Germinal center (tissue), 1 donor: ENCODE measurements at regions not wholly inside any gene's neighbourhood (a gene's known extent, or its start where the extent isn't known, plus 50 kb on each side); places are given as distances from the start of the nearest gene placed in this dataset.

Experiments
- DNase-seq: peaks from one replicate; pipeline ENCODE4 v3.0.0; 2012; ENCODE audit warnings: mixed read lengths, low spot score

DNA sequence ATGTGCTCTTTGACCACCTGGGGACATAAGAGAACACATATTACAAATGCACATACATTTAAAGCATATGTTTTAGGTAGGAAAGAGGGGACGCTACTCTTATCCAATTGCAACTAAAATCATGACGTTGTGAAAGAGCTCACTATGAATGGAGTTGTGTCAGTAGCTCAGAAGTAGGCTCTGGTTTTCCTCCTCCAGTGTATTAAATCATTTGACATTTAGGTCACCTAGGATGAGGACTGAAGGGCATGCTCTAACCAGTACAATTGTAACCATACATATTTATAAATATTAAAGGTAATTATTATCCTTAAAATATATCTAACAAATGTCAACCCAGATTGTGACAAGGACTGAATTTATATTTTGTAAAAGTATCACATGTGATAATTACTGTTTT, 389.0 kb downstream of the KLF12 start:
- no peak for DNase-seq

- no peak for DNase-seq
These were observed 391.2 kb downstream of the KLF12 start for GRCh38 chr13:73742982-73743381.

DNA sequence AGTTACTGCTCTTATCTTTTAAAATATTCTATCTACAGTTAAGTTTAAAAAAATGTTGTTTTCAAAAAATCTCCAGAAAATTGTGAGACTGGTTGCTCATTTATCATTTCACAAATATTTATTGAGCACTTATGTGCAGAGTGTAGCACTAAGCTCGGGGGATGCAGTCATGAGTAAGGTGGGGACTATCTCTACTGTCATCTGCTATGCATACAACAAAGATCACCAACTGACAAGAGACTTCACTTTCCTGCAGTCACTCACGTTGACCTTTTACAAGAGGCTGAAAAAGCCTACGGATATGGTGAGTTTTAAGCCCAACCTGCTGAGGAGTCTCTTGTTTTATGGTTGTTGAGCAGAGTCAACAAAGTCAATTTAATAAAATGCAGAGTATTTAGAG, 392.5 kb downstream of the KLF12 start:
- DNase-seq: no peak

- DNase-seq: no peak
These were observed 393.1 kb downstream of the KLF12 start for GRCh38 chr13:73741111-73741510.

DNA sequence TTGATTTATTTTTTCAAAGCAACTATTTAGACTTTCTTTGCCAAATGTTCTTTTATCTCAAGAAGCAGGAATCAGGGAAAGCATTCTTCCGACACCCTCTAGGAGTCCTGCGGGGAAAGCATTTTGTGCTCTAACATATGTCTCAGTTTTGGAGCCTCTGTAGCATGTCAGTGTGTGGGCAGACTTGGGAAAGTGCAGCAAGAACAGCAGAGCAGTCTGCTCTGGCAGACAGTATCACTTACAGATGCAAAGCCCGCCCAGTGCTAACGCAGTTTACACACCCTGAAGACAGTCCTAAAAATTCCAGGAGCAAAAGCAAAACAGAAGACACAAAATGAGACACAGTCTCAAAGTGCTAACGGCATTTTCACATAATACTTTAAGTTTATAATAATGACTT, 393.5 kb downstream of the KLF12 start:
- no peak for DNase-seq

DNA sequence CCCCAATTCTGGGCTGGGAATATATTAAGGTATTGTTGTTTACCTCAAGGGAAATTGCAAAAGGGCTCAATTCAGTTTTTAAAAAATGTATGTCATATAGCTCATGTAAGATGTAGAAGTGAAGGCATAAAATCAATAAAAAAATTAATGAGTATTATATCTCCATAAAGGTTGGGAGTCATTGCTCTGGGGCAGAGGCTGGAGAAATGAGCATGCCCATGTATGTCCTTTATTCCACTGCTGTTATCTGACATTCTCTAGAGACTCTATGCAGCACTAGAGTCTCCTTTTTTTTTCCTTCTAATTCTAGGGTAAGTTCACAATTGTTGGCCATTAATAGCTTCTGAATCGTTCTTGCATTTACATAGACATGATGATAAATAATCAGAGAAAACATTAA, 394.8 kb downstream of the KLF12 start:
- no peak for DNase-seq

DNA sequence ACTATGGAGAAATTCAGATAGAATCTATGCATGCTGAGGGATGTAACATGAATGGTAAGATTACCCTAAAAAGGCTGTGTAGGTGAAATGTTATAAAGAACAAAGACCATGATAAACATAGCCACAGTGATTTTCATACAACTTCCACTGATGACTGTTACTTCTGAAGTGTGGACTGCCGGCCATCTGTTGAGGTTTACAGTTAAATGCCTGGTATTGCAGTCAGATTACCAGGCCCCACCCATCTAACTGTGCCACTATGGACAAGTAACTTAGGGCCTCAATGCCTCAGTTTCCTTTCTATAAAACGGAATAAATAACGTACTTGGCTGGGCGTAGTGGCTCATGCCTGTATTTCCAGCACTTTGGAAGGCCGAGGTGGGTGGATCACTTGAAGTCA, 395.6 kb downstream of the KLF12 start:
- DNase-seq: no peak

DNA sequence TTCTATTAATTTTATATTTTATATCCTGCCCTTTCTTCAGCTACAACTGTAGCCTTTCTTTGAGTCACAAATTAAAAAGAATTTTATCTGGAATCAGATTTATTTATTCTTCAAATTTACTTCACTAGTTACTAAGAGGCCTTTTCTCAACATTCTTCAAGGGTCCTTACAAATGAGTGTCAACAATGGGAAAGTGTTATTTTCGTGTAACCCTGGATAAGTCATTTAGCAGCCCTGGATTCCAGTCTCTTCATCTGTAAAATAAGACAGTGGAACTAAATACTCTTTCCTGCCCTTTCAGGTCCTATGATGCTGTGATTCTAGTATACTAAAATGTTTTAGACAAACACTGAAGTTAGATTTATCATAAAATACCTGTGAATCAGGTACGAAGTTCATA, 397.0 kb downstream of the KLF12 start:
- no peak for DNase-seq

DNA sequence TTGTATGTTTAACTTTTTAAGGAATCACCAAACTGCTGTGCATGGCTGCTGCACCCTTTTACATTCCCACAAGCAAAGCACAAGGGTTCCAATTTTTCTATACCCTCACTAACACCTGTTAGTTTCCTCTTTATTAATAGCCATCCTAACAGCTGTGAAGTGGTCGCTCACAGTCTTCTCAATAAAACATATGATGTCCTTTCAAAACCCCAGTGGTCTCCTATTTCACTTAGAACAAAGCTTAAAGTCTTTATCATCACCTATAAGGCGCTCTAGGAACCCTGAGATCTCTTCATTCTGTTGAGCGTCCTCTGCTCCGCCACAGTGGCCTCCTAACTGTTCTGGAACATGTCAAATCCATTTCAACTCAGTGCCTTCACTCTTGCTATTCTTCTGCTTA, 400.5 kb downstream of the KLF12 start:
- no peak for DNase-seq

DNA sequence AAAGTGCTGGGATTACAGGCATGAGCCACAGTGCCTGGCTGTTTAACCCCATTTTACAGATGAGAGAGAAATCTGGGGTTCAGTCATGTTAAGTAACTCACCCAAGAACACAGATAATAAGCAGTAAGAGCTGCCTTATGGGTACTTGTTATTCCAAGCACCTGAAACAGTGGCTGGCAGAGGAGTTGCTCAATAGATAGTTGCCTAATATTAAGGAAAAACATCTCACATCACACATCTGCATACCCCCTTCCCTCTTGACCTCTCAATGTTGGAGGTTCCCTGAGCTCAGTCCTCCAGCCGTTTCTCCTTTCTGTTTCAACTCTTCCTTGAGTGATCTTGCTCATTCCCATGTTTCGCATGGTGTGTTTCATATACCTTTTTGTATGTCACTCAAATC, 401.9 kb downstream of the KLF12 start:
- DNase-seq: no peak

DNA sequence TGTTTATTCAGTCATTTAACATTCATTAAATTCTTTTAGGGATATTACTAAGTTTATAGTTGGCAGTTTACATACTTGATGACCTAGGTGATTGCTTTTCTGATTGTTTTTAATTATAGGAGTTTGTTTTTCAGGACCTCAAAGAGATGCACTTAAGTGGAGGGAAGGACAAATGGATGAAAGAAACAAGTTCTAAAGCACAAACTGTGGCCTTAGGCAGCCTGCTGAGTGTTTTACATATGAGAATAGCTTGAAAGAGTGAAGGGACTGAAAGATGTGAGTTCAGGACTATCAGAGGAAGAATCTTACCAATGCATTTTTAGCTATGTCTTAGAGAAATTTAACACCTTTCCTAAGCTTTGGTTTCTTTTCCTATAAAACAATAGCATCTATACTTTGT, 402.6 kb downstream of the KLF12 start:
- no peak for DNase-seq

DNA sequence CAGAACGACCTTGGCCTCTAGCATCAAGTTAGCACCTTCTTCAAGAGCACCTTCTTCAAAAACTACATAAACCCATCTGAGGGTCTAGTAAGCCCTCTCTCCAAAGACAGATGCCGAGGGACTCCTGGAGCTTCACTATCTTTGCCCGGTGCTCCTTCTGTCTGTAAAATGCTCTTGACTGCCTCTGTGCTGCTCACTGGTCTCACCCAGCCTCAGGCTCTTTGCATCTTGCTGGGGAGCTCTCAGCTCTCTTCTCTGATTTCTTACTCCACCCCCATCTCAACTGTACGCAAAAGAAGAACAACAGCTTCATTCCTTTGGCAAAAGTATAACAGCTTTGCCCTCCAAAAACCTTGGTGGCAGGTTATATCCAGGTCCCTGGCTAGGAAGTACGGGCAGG, 404.2 kb downstream of the KLF12 start:
- DNase-seq: no peak

- DNase-seq: no peak
These were observed 405.2 kb downstream of the KLF12 start for GRCh38 chr13:73729046-73729445.

- no peak for DNase-seq
These were observed 412.1 kb downstream of the KLF12 start for GRCh38 chr13:73722120-73722519.

GRCh38 chr13:73721571-73721970, 412.6 kb downstream of the KLF12 start:
- no peak for DNase-seq

DNA sequence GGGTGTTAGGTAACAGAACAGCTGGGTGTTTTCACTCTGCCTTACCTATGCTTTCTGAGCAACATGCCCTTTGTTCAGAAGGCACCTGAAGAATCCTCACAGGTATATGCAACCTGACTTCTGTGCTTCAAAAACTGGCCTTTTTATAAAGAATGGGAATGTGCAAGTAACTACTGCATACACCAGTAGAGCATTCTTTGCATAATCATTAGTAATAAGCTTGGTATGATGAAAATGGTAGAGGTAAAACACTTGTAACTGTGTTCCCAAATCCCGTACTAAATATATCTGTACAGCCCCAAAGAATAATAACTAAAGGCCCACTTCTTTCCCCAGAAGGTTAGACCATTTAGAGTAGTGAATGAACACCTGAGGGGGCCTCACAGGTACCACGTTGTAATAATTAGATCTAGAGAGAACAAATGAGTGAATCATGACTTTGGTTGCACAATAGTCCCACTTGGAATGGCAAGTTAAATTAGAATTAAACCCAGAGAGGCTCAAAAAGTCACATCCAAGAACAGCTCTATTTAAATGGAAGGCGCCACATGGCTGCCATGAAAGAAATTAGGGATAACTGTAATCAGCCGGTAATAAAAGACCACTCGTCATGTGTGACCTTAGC, 413.9 kb downstream of the KLF12 start:
- DNase-seq: no peak

DNA sequence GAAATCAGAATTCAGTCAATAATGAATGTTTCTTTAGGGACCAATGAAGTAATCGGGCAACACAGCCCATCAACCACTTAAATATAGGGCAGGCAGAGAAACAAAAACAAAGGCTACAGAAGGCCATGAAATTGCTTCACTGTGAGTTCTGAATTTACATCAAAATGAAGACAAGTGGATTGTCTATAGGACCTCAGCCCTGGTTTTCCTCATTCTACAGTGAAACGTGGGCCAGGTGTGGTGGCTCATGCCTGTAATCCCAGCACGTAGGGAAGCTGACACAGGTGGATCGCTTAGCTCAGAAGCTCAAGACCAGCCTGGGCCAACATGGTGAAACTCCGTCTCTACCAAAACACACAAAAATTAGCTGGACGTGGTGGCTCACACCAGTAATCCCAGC, 416.0 kb downstream of the KLF12 start:
- DNase-seq: no peak

GRCh38 chr13:73717632-73718031, 416.6 kb downstream of the KLF12 start:
- DNase-seq: no peak

DNA sequence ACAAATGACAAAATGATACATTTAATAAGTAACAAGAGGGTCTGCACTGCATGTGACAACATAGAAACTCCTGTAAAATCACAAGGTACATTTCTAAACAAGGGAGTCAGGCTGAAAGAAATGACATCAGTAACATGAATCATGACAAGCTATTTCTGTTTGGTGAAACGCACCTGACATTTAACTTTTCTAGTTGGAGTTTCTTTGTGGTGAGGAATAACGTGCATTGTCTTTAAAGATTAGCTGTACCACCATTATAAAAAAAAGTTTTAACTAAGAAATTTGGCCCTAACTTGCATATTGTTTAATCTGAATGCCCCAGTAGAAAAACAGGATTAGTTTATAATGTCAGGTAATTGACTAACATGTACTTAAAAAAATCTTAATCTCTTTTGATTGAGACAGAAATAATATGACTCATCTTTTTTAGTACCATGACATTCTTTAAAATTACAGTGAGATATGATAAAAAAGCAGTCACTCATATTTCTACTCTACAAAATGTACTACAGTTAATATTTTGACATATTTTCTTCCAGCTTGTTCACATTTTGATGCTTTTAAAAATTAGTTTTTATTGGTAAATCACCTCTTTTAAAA, 418.2 kb downstream of the KLF12 start:
- no peak for DNase-seq

GRCh38 chr13:73715114-73715910, 418.9 kb downstream of the KLF12 start:
- no peak for DNase-seq

DNA sequence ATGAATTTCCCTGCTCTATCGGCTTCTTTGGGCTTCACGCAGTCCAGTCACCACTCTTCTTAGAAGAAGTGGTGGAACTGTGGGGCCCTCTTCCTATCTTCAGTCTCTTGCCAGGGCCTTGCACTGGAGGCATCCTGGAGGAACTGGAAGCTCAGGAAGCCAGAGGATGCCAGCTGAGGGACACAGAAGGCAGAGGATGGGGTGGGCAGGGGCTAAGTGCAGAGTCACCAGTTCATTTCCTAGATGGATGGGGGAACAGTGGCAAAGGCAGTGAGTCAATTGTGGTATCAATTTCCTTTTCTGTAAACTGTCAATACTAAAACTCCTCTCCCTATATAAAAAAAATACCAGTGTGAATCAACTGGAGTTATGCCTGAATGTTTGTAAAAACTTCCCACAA, 419.7 kb downstream of the KLF12 start:
- no peak for DNase-seq

DNA sequence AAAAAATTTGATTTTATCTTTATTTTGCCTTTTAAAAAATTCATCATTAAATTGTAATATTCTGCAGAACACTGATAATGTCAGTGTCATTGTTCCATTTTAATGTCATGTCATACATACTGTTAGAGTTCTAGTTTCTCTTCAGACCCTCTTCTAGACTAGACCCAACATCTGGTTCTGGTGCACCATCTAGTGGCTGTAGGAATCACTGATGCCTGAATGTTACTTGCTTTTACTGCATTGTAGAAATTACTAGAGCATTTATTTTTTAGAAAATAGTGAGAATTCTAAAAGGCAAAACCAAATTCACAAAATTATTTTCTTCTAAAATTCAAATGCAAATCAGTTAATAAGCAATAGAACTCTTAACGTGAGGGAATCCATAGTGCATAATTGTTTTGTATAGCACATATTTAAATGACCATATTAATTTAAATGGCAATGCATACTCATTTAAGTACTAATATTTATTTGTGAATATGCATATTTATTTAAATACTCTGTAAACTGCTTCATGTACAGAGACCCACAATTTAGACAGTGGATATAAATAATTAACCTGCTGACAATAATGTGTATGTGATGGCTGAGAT, 425.7 kb downstream of the KLF12 start:
- peak; percentile 31 for DNase-seq

DNA sequence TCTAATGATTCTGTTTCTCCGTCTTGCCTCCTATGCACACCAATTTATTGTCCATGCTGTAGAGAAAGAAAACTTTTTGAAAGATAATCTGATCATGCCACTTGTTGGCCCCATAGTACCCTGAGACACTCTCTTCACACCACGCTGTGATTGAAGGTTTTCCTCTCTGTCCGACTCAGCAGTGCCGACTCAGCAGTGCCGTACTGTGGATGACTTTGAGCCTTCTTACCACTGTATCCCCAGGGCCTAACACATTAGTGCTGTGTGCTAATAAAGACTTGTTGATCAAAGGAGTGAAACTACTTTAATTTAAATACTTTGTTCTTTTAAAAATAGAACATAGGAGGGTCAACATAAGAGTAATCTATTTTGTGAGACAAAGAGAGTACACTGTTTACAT, 429.6 kb downstream of the KLF12 start:
- no peak for DNase-seq
